GM19438 (cell line): ENCODE measurements at regions not wholly inside any gene's neighbourhood (a gene's known extent, or its start where the extent isn't known, plus 50 kb on each side); places are given as distances from the start of the nearest gene placed in this dataset.
"Not testable (repeated sequence)": the region's sequence is repeated elsewhere in the genome, so short reads cannot be mapped to it uniquely, and the experiment has no call there.

Experiments used
- ATAC-seq: cut with Tn5 transposase; IDR thresholded peaks from one replicate; pipeline ENCODE4 v1.9.1; 2021; ENCODE audit warnings: low read depth; ENCODE audit not compliant: unreplicated experiment

DNA sequence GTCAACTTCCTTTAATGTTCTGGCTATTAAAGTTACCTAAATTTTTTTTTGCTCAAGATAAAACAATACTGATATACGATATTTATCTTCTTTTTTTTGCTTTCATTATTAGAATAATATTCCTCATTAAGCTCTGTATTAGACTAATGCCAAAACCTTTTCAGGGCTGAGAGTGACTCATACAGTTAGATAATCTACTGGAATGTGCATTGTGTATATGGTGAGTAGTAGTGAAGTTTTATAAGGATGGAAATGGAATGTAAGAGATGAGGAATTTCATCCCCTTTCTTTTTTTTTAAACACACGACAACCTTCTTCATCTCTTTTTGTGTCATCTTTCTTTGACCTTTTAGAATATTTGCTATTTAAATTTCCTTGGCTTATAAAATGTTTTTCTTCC lies 268.6 kb downstream of the ISL1 start:
- ATAC-seq = no peak

DNA sequence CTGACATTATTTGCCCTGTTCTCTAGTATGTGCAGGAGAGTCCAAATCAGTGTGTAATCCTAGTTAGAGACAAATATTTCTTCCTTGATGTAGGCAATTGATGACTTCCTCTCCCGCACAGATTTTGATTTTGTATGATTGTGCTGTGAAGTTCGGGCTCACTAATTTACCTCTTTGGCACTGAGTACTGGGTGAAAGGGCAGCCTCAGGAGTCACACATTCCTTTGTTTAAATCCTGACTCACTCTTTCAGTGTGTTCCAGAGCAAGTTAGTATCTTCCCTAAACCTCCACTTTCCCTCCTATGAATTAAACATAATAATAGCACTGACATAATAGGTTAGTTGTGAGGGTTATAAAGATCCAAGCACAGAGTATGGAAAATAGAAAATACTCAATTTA lies 269.7 kb downstream of the ISL1 start:
- no peak for ATAC-seq

GRCh38 chr5:51657340-51658240 lies 274.3 kb downstream of the ISL1 start:
- no peak for ATAC-seq

DNA sequence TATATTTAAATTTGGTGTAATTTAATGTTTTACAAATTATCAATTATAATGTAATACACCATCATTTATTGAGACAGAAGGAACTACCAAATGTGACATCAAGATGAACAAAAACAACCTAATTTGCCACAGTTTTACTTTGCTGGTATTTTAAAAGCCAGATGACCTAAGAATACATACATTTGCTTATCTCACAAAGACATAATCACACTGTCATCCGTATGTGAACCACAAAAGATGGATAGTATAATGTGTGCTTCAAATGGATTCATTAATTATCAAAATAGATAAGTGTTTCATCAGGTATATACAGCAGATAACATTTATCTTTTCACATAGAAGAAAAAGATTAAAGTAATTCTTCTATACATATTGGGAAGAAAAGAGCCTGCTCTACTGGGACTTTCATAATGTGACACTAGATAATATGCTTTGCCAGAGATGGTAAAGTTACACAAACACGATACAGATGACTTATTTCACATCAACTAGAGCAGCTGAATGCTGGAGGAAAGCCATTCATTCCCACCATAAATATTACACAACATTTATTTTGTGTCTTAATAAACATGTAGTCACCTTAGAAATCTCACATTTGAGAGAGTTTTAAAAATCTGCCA lies 278.5 kb downstream of the ISL1 start:
- ATAC-seq = no peak

GRCh38 chr5:51664491-51665250 lies 281.4 kb downstream of the ISL1 start:
- no peak for ATAC-seq

GRCh38 chr5:51665251-51665593 lies 282.0 kb downstream of the ISL1 start:
- no peak for ATAC-seq

DNA sequence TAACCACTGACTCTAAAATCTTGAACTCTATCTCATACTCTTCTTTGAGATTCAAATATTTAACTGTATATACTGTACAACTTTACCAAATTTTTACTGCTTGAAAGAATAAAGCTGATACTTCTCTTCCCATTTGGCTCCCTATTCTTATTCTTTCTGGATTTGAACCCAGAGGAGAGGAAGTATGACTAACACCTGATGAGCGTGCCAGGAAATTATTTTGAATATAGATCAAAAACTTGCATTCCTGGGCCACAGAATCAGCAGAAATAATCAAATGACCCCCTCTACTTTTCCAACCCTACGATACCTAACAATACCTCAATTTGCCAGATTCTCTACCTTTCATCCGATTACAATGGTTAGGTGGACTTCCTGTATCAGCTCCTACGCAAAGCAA lies 285.8 kb downstream of the ISL1 start:
- no peak for ATAC-seq

GRCh38 chr5:51678330-51678729 lies 295.1 kb downstream of the ISL1 start:
- no peak for ATAC-seq

DNA sequence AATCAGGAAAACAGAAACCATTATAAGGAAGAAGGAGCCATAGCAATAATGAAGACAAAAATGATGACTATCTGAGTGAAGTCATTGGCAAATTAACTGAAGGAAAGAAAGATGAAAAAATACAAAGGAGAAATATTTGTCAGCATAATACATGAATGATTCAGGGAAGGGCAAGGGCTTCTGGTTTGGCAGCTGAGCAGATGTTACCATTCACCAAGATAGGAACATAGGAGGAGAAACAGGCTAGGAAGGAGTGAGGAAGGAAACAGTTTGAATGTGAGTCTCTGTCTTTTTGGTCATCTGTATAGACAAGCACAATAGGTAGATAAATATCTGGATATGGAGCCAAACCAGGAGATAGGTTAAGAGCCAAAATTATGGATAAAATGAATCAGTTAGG lies 296.0 kb downstream of the ISL1 start:
- no peak for ATAC-seq

GRCh38 chr5:51684794-51685355 lies 301.6 kb downstream of the ISL1 start:
- no peak for ATAC-seq

DNA sequence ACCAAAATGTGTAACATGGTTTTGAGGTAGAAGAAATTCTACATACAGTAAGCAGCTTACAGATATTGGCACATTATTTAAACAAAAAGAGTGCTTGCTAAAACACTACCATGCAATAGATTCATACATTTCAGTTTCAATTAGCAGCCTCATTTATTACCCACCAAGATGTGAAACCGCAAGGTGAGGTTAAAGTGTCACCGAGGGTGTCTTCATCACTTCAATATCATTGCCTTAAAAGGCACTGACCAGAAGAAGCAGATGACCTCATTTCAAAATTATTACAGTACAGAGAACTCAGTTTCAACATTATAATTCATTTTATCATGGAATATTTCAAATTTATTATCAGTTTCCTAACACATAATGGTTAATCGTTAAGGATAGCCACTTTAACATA lies 302.2 kb downstream of the ISL1 start:
- ATAC-seq = no peak

- no peak for ATAC-seq
These were observed 303.4 kb downstream of the ISL1 start for GRCh38 chr5:51686622-51687021.

DNA sequence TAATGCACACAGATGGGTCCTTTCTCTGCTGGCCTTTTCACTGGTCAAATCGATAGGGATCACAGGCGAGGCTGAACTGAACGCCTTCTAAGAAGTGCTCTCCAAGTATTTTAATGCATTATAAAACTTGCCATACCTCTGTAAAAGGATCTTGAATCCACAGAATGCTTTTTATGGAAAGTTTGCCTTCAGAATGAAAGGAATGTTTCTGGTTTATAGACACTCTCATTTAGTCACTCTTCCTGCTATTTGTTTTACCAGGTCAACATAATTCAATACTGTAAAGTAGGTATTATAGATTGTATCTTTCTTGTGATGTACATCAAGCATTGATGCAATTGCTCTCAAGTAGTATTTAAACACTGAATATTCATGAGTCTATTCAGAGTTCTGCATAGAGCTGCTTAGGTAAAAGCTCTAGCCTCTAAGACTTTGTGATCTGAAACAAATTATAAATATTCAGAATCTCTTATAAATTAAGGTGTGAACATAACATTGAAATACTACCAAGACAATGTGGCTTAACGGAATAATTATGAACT lies 308.4 kb downstream of the ISL1 start:
- no peak for ATAC-seq

DNA sequence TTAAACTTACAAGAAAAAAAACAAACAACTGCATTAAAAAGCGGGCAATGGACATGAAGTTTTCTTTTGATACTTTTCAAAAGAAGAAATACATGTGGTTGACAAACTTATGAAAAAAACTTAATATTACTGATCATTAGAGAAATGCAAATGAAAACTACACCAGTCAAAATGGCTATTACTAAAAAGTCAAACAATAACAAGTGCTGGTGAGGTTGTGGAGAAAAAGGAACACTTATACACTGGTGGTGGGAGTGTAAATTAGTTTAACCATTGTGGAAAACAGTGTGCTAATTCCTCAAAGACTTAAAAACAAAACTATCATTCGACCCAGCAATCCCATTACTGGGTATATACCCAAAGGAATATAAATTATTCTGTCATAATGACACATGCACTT lies 311.6 kb downstream of the ISL1 start:
- no peak for ATAC-seq

DNA sequence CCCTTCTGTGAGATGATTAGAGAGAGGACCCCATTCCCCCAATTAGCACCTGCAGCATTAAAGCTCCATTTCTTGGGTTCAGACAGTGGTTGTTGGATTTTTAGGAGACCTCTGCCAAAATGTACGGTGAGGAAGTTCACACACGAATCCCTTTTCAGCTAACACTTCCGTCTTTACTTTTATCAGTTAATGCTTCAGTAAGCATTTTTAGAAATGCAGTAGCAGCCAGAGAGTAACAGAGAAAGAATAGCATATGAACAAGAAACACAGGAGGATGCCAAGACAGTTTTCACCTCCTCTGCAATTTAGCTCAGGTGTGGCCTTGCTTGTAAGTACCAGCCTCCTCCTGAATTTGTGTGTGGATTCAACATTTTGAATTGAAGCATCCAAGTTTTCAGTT lies 312.9 kb downstream of the ISL1 start:
- no peak for ATAC-seq

GRCh38 chr5:51702046-51702445 lies 318.8 kb downstream of the ISL1 start:
- ATAC-seq = not testable (repeated sequence)

- ATAC-seq = no peak
These were observed 329.0 kb downstream of the ISL1 start for GRCh38 chr5:51712201-51712600.

- ATAC-seq = not testable (repeated sequence)
These were observed 332.2 kb downstream of the ISL1 start for GRCh38 chr5:51715445-51715844.

GRCh38 chr5:51731421-51732029 lies 348.3 kb downstream of the ISL1 start:
- ATAC-seq = no peak

GRCh38 chr5:51732304-51732703 lies 349.1 kb downstream of the ISL1 start:
- ATAC-seq = no peak
